OCI-LY3 (cell line): ENCODE measurements at regions not wholly inside any gene's neighbourhood (a gene's known extent, or its start where the extent isn't known, plus 50 kb on each side); places are given as distances from the start of the nearest gene placed in this dataset.
"Not testable (repeated sequence)": the region's sequence is repeated elsewhere in the genome, so short reads cannot be mapped to it uniquely, and the experiment has no call there.

Experiments
- H2AFZ ChIP-seq: fragments of 200-600, 300-600 bp; shearing (Covaris generic); 2 replicates; pipeline ENCODE4 v1.6.0; 2014; ENCODE audit warnings: antibody characterized with exemption, low read depth, low read length
- H3K27ac ChIP-seq: fragments of 200-600, 300-600 bp; sonication (generic); 2 replicates; pipeline ENCODE4 v1.5.1; 2014; ENCODE audit warnings: mild to moderate bottlenecking, low read length, moderate library complexity, mixed read lengths
- H3K27me3 ChIP-seq: fragments of 200-600, 300-600 bp; sonication (generic); 2 replicates; pipeline ENCODE4 v1.6.1; 2014; ENCODE audit warnings: low read depth, low read length, mixed read lengths
- H3K36me3 ChIP-seq: fragments of 200-600, 300-600 bp; sonication (generic); replicated peaks from 2 replicates; pipeline ENCODE3; 2014; ENCODE audit warnings: low read depth, low read length, mixed read lengths
- H3K4me1 ChIP-seq: fragments of 300-600, 200-600 bp; sonication (generic); 2 replicates; pipeline ENCODE4 v1.6.1; 2014; ENCODE audit warnings: low read length, mixed read lengths
- H3K4me2 ChIP-seq: fragments of 200-600, 300-600 bp; sonication (generic); 2 replicates; pipeline ENCODE4 v1.6.1; 2014; ENCODE audit warnings: low read length, mixed read lengths
- H3K4me3 ChIP-seq: fragments of 300-600, 200-600 bp; sonication (generic); 2 replicates; pipeline ENCODE4 v1.5.1; 2014; ENCODE audit warnings: antibody characterized with exemption, mild to moderate bottlenecking, low read length, moderate library complexity
- H3K79me2 ChIP-seq: fragments of 300-600, 200-600 bp; shearing (Covaris generic); 2 replicates; pipeline ENCODE4 v1.6.1; 2014; ENCODE audit warnings: mild to moderate bottlenecking, low read length, mixed read lengths
- H3K9ac ChIP-seq: fragments of 300-600, 200-600 bp; shearing (Covaris generic); 2 replicates; pipeline ENCODE4 v1.6.0; 2014; ENCODE audit warnings: mild to moderate bottlenecking, low read length, moderate library complexity
- H3K9me3 ChIP-seq: fragments of 200-600, 300-600 bp; shearing (Covaris generic); 2 replicates; pipeline ENCODE4 v1.6.1; 2014; ENCODE audit warnings: low read length, mixed read lengths; ENCODE audit not compliant: insufficient read depth
- H4K20me1 ChIP-seq: fragments of 200-600, 300-600 bp; sonication (generic); 2 replicates; pipeline ENCODE4 v1.6.1; 2016; ENCODE audit warnings: low read length, mixed read lengths; ENCODE audit not compliant: insufficient read depth
- CTCF ChIP-seq: fragments of 200-600, 300-600 bp; sonication (generic); IDR thresholded peaks from 2 replicates; pipeline ENCODE4 v1.5.1; 2014; ENCODE audit warnings: antibody characterized with exemption, low read length, low read depth
- EZH2phosphoT487 ChIP-seq: fragments of 200-600 bp; shearing (Covaris generic); IDR thresholded peaks from 2 replicates; pipeline ENCODE4 v1.6.1; 2018; ENCODE audit warnings: antibody characterized with exemption, mixed run types, low read depth

GRCh38 chr2:84144345-84144744, 314.7 kb downstream of the SUCLG1 start:
- H3K9me3 ChIP-seq, result no peaks in the 10 kb centered on the region
- no peaks in the 10 kb centered on the region for H3K27me3 ChIP-seq
- H3K36me3 ChIP-seq, result no peaks in the 10 kb centered on the region
- H3K4me2 ChIP-seq, result no peak overlapping the region
- H4K20me1 ChIP-seq, result no peaks in the 10 kb centered on the region
- no peaks in the 10 kb centered on the region for H3K4me1 ChIP-seq
- no peak overlapping the region for H3K9ac ChIP-seq
- no peak overlapping the region for H3K4me3 ChIP-seq
- no peak for TF ChIP-seq EZH2phosphoT487
- TF ChIP-seq CTCF, result no peak
- no peaks in the 10 kb centered on the region for H3K79me2 ChIP-seq
- no peak overlapping the region for H3K27ac ChIP-seq
- H2AFZ ChIP-seq, result no peak overlapping the region

- no peak overlapping the region for H3K4me2 ChIP-seq
- H3K4me1 ChIP-seq, result no peaks in the 10 kb centered on the region
- no peaks in the 10 kb centered on the region for H3K27me3 ChIP-seq
- no peak overlapping the region for H3K4me3 ChIP-seq
- H3K9ac ChIP-seq, result no peak overlapping the region
- H3K79me2 ChIP-seq, result no peaks in the 10 kb centered on the region
- no peaks in the 10 kb centered on the region for H3K36me3 ChIP-seq
- H3K9me3 ChIP-seq, result no peaks in the 10 kb centered on the region
- no peaks in the 10 kb centered on the region for H4K20me1 ChIP-seq
- H2AFZ ChIP-seq, result no peak overlapping the region
- TF ChIP-seq EZH2phosphoT487 (no peak), CTCF (no peak)
- no peak overlapping the region for H3K27ac ChIP-seq
These were observed 322.0 kb downstream of the SUCLG1 start for GRCh38 chr2:84137034-84137433.

GRCh38 chr2:84132370-84132769, 326.7 kb downstream of the SUCLG1 start:
- Histone ChIP-seq H3K4me3 (no peak overlapping the region), H2AFZ (no peak overlapping the region), H3K4me2 (no peak overlapping the region), H3K27me3 (no peaks in the 10 kb centered on the region), H4K20me1 (no peaks in the 10 kb centered on the region), H3K4me1 (no peaks in the 10 kb centered on the region), H3K9me3 (no peaks in the 10 kb centered on the region), H3K27ac (no peak overlapping the region), H3K9ac (no peak overlapping the region), H3K36me3 (no peaks in the 10 kb centered on the region), H3K79me2 (no peaks in the 10 kb centered on the region)
- TF ChIP-seq CTCF (no peak), EZH2phosphoT487 (no peak)

- Histone ChIP-seq H3K4me1 (no peaks in the 10 kb centered on the region), H2AFZ (no peak overlapping the region), H3K9ac (no peak overlapping the region), H3K4me2 (no peak overlapping the region), H3K27ac (no peak overlapping the region), H3K27me3 (no peaks in the 10 kb centered on the region), H4K20me1 (no peaks in the 10 kb centered on the region), H3K36me3 (no peaks in the 10 kb centered on the region), H3K79me2 (no peaks in the 10 kb centered on the region), H3K9me3 (no peaks in the 10 kb centered on the region), H3K4me3 (no peak overlapping the region)
- TF ChIP-seq EZH2phosphoT487, result no peak
These were observed 327.7 kb downstream of the SUCLG1 start for GRCh38 chr2:84131278-84131830.

- TF ChIP-seq EZH2phosphoT487 (no peak), CTCF (no peak)
- Histone ChIP-seq H2AFZ (no peak overlapping the region), H3K4me1 (no peaks in the 10 kb centered on the region), H3K27ac (no peak overlapping the region), H3K79me2 (no peaks in the 10 kb centered on the region), H3K9me3 (no peaks in the 10 kb centered on the region), H3K27me3 (no peaks in the 10 kb centered on the region), H4K20me1 (no peaks in the 10 kb centered on the region), H3K36me3 (no peaks in the 10 kb centered on the region), H3K4me2 (no peak overlapping the region), H3K4me3 (no peak overlapping the region), H3K9ac (no peak overlapping the region)
These were observed 330.1 kb downstream of the SUCLG1 start for GRCh38 chr2:84129018-84129417.

GRCh38 chr2:84127812-84128211, 331.3 kb downstream of the SUCLG1 start:
- H3K27ac ChIP-seq, H3K4me3 ChIP-seq, H3K36me3 ChIP-seq, H3K9me3 ChIP-seq, H3K79me2 ChIP-seq, H3K4me2 ChIP-seq, H3K27me3 ChIP-seq, H3K9ac ChIP-seq, H2AFZ ChIP-seq, H4K20me1 ChIP-seq, H3K4me1 ChIP-seq: not testable (repeated sequence)
